HG03439 (cell line): ENCODE measurements at regions not wholly inside any gene's neighbourhood (a gene's known extent, or its start where the extent isn't known, plus 50 kb on each side); places are given as distances from the start of the nearest gene placed in this dataset.

Experiments
- ATAC-seq: cut with Tn5 transposase; IDR thresholded peaks from one replicate; pipeline ENCODE4 v1.9.1; 2021; ENCODE audit warnings: mild to moderate bottlenecking, moderate library complexity; ENCODE audit not compliant: unreplicated experiment

DNA sequence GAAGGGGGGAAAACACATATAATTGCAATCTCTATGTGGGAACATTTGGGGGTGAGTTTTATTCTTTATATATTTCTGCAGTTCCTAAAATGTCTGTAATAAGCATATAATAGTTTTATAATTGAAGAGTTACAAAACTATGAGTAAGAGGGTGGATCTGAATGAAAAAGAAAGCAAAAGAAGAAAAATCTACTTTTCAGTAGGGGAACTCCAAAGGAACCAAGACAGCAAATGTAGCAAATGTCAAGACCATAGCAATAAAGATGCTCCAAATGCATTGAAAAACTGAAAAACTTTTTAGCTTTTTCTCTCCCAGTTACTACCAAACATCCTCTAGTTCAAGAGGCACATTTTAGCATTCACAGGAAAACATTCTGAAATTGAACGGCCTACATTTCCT is 434.8 kb downstream of the LMO4 start:
- ATAC-seq, result no peak

DNA sequence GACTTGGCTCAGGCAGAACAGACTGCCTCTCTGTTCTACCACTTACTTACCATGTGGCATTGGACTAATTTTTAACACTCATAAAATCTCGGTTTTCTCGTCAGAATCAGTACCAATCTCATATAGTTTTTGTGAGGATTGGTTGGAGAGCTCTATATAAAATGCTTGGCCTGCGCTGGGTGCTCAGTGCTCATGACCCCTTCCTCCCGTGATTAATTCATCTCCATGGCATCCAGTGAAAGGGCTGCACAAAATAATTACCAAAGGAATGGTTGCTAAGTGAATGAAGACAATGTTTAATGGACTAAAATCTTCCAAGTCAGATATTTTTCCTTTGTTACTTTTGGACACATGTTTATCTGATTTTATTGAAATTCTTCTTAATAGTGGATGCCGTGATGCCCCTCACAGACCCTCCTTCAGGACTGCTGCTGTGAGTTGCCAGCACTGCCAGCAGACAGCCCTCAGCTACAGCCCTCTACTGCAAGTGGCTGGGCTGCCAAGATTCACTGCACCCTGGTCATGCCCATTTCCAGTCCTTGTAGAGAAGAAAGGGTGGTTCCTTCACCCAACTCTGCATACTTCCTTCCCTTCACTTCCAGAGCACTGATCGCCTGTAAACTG is 436.5 kb downstream of the LMO4 start:
- no peak for ATAC-seq

DNA sequence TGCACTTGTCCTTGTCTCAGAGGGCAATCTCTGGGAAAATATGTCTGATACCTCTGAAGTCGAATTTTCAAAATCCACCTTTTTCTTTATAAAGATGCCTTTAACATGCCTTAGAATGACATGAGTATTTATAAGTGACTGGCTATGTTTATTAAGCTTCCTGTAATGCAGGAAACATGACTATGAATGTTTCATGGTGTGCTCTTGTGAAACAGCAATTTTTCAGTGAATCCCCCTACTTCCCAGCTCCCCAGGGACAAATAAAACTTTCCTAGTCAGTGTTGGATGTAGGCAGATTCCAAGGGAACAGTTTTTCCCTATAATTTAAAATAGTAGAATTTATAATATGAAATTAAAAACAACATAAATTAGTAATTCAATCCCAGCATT is 437.0 kb downstream of the LMO4 start:
- ATAC-seq, result no peak

DNA sequence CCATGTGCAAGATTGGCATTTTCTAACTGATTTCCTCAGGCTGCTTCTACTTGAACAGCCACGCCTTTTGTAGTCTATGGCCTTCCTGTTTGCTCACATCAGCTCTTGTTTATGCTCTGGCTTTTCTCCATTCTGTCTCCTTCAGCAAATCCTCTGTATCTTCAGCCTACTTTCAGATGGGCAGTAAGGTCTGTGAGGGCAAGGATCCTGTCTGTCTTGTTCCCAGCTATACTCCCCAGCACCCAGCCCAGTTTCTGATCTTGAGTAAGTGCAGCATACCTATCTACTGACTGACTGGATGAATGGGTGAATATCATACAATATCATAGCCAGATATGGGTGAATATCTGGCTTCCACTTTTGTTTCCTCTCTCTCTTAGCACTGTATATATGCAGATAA is 438.1 kb downstream of the LMO4 start:
- ATAC-seq, result no peak

DNA sequence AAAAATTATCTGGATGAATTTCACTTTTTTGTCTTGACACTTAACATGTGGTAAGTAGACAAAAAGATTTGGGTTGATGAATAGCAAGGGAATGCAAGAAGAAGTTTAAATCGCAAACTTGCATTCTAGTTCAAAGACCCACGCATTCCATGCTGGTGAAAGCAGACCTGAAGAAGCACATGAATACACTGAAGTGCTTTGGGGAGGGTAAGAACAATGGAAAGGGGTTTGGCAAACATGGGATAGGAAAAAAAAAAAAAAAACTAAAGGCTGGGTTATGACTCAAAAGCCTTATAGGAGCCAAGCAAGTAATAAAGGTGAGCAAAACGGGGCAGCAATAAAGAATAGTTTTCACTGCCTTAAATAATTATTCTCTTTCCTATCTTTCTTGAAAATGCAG is 450.2 kb downstream of the LMO4 start:
- no peak for ATAC-seq

DNA sequence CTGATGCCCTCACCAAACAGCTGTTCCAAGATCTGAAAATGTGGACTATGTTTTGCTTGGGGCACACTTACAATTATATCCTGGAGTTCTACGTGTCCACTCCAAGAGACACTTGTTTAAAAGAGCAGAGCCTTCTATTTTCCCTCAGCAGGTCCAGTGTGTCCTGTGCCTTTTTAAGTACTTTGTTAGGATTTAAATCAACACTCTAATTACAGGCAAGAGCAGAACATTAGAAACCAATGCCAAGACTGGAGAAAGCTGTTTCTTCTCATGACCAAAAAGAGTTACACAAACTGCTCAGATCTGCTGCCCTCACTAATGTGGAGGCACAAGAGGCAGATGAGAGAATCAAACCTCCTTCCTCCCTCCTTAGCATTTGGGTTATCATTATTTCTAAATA is 452.9 kb downstream of the LMO4 start:
- ATAC-seq, result no peak

DNA sequence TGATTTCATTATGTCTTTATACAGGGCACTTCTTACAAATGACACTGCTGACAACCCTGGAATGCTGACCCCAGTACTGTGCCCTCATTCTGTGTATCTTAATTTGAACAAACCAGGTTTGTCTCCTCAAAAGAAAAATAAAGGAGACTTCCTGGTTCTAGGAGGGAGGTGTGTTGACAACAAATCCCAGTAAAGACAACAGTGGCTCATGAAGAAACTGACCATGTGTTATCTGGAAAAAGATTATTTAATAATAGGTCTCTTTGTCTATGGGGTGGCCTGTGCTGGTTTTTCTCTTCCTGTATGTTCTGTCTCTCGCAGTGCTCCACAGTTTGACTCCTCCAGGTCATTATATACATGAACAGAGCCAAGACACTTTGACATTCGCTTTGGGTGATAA is 454.6 kb downstream of the LMO4 start:
- ATAC-seq, result no peak

DNA sequence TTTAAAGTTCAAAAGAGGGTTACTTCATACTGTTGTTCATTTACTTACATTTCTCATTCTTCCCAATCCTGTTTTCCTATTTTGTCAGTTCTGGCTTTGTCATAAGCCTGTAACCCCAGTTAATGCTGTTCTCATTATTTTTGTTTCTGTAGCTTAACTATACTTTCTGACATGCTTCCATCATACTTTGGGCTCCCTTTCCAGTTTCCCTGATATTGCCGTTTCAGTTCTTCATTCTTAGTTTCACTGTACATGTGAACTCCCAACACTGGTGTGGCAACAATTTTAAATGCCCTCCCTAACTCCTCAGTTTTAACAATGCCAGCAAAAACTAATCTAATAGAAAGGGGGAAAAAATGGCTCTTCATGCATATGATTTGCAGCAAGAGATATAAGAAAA is 456.7 kb downstream of the LMO4 start:
- no peak for ATAC-seq

DNA sequence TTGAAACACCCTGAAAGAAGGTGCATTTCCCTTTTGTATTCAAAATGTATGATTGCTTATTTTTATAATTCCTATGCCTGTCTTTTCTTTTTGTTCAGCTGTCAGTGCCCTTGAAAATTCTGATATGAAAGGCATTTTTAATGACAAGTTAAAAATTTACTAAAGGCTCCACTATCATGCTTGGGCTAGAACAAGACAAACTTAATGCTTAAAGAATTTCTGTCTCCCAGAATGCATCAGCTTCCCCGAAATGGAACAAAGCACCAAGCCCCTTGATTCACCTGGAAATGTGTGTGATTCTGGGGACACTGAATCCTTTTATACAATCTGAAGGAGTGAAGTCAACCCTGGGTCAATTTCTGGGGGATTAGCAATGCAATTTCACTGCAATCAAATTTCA is 457.5 kb downstream of the LMO4 start:
- no peak for ATAC-seq

DNA sequence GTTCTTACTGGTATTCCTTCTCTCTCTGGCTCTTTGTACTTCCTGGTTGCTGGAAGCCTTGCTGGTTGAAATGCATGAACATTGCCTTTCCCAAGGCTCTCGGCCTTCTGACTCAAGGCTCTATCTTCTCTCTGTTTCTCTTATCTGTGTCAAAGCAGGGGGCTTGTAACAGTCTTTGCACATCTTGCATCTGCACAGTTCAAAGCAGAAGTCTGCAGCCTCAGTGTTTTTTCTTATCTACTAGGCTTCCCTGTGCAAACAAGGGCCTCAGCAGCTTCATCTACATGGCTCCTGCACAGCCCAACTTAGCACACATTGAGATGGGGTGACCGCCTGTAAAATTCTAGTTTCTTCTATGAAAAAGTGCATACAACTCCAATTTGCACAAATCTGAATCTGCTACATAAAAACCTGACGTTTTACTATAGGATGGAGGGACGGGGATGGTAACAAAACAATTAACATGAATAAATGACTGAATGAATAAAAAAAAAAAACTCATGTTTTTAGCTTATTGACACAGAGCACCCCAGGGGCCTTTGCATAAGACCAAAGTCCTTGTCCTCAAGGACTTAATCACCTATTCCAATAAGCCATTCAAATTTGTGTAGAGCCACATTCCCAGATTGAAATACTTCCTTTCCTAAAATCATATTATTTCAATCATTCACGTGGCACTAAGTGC is 458.3 kb downstream of the LMO4 start:
- ATAC-seq, result no peak

DNA sequence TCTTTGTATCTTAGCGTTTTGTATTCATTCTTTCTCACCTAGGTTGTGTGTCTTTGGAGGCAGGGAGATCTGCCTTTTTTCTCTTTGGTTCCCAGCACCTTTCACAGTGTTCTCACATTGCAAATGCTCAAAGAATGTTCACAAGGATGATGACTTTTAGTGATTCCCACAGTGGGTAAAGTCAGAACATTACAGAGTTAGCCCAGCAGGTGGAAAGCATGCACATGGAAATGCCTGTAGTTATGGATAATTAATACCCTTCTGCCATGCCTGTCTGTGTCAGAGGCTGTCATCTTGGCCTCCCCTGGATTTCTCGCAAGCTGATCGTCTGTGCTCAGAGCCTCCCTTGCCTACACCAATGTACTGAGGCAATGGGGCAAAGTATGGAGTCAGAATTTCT is 458.9 kb downstream of the LMO4 start:
- no peak for ATAC-seq

DNA sequence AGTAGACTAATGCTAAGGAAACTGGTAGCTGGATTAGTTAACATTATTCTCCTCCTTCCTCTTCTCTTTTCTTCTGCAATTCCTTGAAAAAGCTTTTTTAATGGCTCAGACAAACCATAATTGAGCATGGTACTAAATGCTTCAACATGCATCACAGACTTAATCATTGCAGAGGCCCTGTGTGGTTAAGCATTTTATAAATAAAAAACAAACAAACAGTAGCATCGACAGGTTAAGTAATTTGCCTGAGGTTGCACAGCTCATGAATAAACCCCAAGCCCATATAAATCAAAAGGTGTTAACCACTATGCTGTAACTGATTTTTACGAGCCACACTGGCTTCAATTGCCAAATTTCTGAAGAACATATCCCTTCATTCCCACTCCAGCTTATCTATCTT is 462.1 kb downstream of the LMO4 start:
- no peak for ATAC-seq

DNA sequence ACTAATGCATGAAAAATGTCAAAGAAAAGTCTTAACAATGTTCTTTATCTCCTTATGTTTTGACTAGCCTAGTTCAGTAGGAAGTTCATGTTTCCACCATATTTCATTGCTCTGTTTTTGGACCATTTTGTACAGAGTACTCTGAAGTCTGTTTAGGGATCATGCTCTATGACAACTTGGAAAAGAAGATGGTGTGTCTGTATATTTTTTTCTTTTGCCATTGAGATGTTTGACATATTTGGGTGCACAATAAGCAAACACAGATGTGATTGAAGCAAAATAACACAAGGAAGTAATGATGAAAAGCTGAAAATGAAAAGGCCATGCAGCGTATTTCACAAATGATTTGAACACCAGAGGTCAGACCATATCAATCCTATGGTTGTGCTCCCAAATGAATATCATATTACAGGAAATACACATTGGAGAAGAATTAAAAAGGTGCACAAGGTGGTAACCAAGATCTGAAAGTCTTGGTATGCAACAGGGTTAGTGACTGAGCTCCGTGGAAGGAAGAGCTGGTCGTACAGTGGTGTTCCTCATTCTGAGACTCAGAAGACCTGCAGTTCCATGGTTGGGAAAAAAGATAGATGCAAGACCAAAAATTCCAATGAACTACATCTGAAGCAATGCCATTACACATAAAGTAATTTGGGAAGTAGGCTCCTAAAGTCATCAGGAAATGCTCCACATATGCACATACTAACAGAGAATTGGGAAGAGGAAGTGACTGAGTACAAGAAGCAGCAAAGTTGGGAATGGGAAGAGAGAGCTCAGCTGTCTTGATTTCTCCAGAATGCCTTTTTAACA is 463.5 kb downstream of the LMO4 start:
- no peak for ATAC-seq

DNA sequence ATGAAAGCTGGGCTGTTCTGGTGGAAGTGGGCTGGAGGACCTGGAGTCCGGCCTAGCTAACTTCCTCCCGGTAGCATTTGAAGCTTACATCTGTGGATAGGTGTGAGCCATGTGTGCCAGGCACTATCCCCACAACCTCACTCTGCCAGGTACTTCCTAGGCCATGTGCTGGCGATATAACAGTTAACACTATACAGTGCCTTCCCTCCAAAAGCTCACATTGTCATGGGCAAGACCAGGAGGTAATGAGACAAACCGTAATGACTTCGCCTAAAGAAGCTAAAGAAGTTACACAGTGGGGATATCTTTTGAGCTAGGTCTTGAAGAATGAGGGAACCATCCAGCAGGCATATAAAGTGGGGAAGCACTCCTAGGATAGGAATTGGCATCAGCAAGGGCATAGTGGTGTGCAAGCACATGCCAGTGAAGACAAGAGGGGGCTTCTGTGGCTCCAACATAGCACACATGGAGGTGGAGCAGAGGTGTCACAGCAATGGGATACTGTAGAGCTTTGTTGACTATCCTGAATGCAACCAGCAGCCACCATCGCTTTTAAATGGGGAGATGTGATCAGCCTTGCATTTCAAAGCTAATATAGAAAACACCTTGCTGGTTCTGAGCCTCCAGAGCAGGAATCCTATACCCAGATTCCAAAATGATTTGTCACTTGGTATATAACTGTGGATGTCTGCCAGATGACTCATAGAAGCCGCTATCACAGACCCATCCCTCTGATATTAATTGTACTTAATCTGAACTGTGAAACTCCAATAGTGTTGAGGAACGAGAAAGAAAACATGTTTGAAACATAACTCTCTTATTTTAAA is 466.3 kb downstream of the LMO4 start:
- ATAC-seq, result no peak

DNA sequence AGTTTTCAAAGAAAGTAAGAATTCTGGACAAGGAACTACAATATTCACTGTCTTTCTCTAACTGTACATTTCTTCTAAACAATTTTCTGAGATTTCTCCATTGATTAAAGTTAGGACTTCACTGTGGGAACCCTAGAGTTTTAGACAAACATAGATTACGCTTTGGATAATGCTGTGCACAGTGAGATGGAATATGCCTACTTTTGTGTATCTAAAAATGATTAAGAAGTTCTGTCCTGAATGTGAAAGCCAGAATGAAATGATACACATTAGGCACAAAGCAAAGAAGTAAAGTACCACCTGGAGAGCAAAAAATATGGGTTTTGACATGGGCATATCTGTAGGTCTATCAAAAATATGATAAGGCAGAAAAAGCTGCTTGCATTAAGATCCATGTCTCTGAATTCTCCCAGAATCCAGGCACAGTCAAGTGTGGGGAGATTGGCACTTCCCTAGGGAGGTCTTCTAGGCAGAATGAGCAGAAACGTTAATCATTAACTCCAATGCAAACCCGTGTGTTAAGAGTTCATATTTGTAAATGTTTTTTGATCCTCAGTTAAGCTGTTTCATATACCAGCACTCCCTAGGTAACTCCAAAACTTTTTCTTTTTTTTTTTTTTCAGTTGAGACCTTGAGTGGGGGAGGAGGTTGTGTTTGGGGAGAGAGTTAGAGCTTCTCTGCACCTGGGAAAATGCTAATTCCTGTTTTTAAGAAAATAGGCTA is 467.1 kb downstream of the LMO4 start:
- ATAC-seq, result no peak

DNA sequence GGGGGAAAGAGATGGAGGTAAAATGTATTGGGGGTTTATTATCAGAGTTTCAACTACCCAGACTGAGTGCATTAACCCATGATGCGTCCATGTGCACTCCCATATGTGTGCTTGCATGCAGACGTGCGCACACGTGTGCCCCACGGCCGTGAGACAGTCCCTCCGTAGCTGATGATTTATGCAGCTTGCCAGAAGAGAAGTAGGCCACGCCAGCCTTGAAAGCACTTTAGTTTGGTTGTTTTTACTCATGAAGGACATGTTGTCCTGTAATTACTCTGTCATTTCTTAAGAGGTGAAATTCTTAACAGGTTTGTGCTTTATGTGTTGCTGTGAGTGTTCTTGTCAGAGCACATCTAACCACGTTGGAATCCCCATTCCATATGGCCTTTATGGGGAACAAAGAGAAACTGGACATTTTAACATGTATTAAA is 467.8 kb downstream of the LMO4 start:
- no peak for ATAC-seq

DNA sequence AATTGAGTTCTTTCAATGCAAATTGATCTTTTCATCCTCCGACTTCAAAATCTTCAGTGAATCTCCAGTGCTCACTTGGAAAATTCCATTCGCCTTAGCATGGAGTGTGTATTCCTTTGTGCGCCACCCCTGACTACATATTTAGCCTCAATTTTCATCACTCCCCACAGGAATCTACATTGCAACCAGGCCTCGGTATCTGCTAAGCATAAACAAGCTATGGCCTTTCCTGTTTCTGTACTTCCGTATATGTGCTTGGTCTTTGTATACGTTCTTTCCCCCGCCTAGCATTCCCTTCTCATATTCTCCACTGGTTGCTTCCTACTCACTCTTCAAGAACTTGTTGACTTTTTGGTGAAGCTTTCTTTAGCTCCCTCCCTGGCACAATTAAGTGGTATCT is 470.8 kb downstream of the LMO4 start:
- ATAC-seq, result no peak

DNA sequence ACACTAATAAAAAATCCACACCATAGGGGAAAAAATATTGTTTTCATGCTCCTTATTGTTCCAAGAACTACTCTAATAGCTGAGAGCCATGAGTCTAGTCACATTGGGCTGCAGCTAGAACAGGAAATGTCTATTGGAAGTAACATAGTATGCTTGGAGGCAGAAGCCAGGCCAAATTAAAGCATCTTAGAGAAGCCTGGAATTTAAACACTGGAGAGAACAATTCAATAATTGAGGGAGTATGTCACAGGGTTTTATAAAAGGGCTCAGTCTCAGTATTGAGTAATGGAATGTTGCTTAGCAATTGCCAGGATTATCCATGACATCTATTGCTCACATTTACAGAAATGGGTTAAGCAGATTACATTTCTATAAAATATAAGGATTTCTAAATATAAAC is 471.3 kb downstream of the LMO4 start:
- ATAC-seq, result no peak

DNA sequence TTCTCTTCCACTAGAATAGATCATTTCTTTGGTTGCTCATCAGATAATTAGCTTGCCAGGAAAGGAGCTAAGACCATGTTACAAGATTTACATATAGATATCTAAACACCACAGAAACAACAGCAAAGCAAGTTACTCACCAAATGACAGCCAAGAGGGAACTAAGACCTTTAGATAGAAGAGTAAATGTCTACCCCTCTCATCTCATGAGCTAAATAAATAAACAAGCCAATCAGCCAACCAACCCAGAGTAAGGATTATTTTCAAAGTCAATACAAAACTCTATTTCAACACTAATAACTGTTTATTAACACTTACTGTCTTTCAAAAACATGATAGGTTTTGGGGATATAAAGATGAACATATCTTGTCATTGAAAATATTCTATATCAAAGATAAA is 474.7 kb downstream of the LMO4 start:
- no peak for ATAC-seq

DNA sequence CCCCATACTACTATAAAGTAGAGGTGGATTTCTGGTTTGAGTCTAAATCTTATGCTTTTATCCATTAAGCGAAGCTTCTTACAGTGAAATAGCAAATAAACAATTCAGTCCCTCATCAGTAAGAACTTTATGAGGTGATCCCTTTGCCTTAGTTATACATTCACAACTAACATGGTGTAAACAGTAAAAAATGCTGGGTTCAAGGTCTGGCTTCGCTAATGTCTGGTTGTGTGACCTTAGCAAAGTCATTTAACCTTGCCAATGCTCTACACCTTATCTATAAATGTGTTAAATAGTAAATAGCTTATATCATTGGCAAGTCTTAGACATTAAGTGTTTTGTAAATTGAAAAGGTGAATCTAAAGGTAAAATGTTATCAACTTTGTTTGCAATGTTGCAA is 475.4 kb downstream of the LMO4 start:
- no peak for ATAC-seq
